HCT116 (cell line): ENCODE measurements at regions not wholly inside any gene's neighbourhood (a gene's known extent, or its start where the extent isn't known, plus 50 kb on each side); places are given as distances from the start of the nearest gene placed in this dataset.

ENCODE experiments used
- ATAC-seq: fragments of 200-7000 bp; cut with Tn5 transposase; 2 replicates; pipeline ENCODE4 v1.9.1; 2020; ENCODE audit warnings: mild to moderate bottlenecking, moderate library complexity
- BruUV-seq: library from RNA; stranded (reverse); fragments of 400-500 nt; replicated peaks from 2 replicates; lab custom pipeline; 2021; lab: Mats Ljungman, UMichigan
- CTCF ChIA-PET: fragments of 300-600 bp; sonication (Branson Sonifier 250); formaldehyde crosslinking; loops from one replicate; lab custom pipeline; 2021; ENCODE audit warnings: antibody characterized with exemption; lab: Charles Lee
- POLR2A ChIA-PET: fragments of 300-600, 350-600 bp; sonication (Branson Sonifier 250); formaldehyde crosslinking; loops from one replicate; lab custom pipeline; 2021; ENCODE audit warnings: antibody characterized with exemption; lab: Charles Lee
- RAD21 ChIA-PET, 2 experiments: fragments of 300-600 bp; sonication (Branson Sonifier 250); formaldehyde crosslinking; loops; one replicate each; lab custom pipeline; 2023; ENCODE audit warnings: low total read pairs in 2 of 2; ENCODE audit not compliant: uncharacterized antibody in 2 of 2, unreplicated experiment in 2 of 2, low non-redundant PET in 1 of 2; lab: Charles Lee
- DNase-seq: peaks from one replicate; pipeline ENCODE4 v3.0.0-alpha.2; 2010; ENCODE audit warnings: low read depth, low spot score
- H2AFZ ChIP-seq: fragments of 200-600 bp; shearing (Covaris generic), sonication (generic); 2 replicates; pipeline ENCODE4 v1.6.1; 2017; ENCODE audit warnings: low read depth, mixed run types, mixed read lengths, antibody characterized with exemption, low read length; ENCODE audit not compliant: poor library complexity, severe bottlenecking
- H3K27ac ChIP-seq: 2 replicates; pipeline ENCODE4 v1.5.1; 2012; ENCODE audit warnings: low read depth, low read length
- H3K27me3 ChIP-seq: fragments of 200-600 bp; sonication (generic); 2 replicates; pipeline ENCODE4 v1.6.1; 2016; ENCODE audit warnings: mixed run types, low read length, mixed read lengths; ENCODE audit not compliant: insufficient read depth
- H3K36me3 ChIP-seq, 2 experiments: fragments of 200-500 bp in 1 of 2; fragments of 200-600 bp in 1 of 2; sonication (Bioruptor generic) in 1 of 2; sonication (generic) in 1 of 2; 2 replicates each; pipeline versions ENCODE4 v1.5.1 to v1.6.1; 2014 to 2016; ENCODE audit warnings: low read length in 2 of 2, inconsistent platforms in 1 of 2, mixed read lengths in 1 of 2, mixed run types in 1 of 2; ENCODE audit not compliant: insufficient read depth in 2 of 2, control insufficient read depth in 1 of 2
- H3K4me1 ChIP-seq, 2 experiments: fragments of 200-600 bp in 1 of 2; sonication (generic) in 1 of 2; 2 replicates each; pipeline versions ENCODE4 v1.5.1 to v1.6.1; 2012 to 2017; ENCODE audit warnings: low read length in 2 of 2, inconsistent platforms in 1 of 2, mild to moderate bottlenecking in 1 of 2, mixed read lengths in 1 of 2, mixed run types in 1 of 2, moderate library complexity in 1 of 2; ENCODE audit not compliant: insufficient read depth in 2 of 2, control insufficient read depth in 1 of 2
- H3K4me2 ChIP-seq: fragments of 200-600 bp; sonication (generic); 2 replicates; pipeline ENCODE4 v1.6.1; 2017; ENCODE audit warnings: mixed run types, low read length, mixed read lengths
- H3K4me3 ChIP-seq, 2 experiments: fragments of 200-600 bp in 1 of 2; sonication (generic) in 1 of 2; replicated peaks in 1 of 2; 2 replicates each; pipeline ENCODE4 v1.5.1; 2011 to 2016; ENCODE audit warnings: low read length in 2 of 2, control low read depth in 1 of 2, low read depth in 1 of 2, mild to moderate bottlenecking in 1 of 2, mixed read lengths in 1 of 2, mixed run types in 1 of 2
- H3K79me2 ChIP-seq: fragments of 200-600 bp; sonication (generic); 2 replicates; pipeline ENCODE4 v1.6.1; 2017; ENCODE audit warnings: mild to moderate bottlenecking, mixed run types, low read length, moderate library complexity, mixed read lengths; ENCODE audit not compliant: insufficient read depth
- H3K9ac ChIP-seq: fragments of 200-600 bp; sonication (generic); 2 replicates; pipeline ENCODE4 v1.6.1; 2016; ENCODE audit warnings: low read length, mixed read lengths
- H3K9me2 ChIP-seq: fragments of 200-600 bp; sonication (generic), shearing (Covaris generic); 2 replicates; pipeline ENCODE4 v1.6.1; 2017; ENCODE audit warnings: mixed run types, mild to moderate bottlenecking, moderate library complexity; ENCODE audit not compliant: insufficient read depth
- H3K9me3 ChIP-seq, 2 experiments: fragments of 200-500 bp in 1 of 2; fragments of 200-600 bp in 1 of 2; sonication (Bioruptor generic) in 1 of 2; sonication (generic) in 1 of 2; 2 replicates each; pipeline ENCODE4 v1.6.1; 2014 to 2017; ENCODE audit warnings: low read length in 2 of 2, mixed read lengths in 2 of 2, inconsistent platforms in 1 of 2, low read depth in 1 of 2, mild to moderate bottlenecking in 1 of 2, mixed run types in 1 of 2, moderate library complexity in 1 of 2; ENCODE audit not compliant: control insufficient read depth in 1 of 2, insufficient read depth in 1 of 2
- H4K20me1 ChIP-seq: fragments of 200-600 bp; sonication (generic), shearing (Covaris generic); 2 replicates; pipeline ENCODE4 v1.6.1; 2017; ENCODE audit warnings: mixed run types, mild to moderate bottlenecking, moderate library complexity; ENCODE audit not compliant: insufficient read depth
- CBX3 ChIP-seq: IDR thresholded peaks from 2 replicates; pipeline ENCODE4 v1.6.1; 2012; ENCODE audit warnings: low read depth
- CEBPB ChIP-seq: IDR thresholded peaks from 2 replicates; pipeline ENCODE4 v1.6.1; 2012; ENCODE audit warnings: low read depth
- EGR1 ChIP-seq: IDR thresholded peaks from 2 replicates; pipeline ENCODE4 v1.6.1; 2012; ENCODE audit warnings: low read depth
- ELF1 ChIP-seq: IDR thresholded peaks from 2 replicates; pipeline ENCODE4 v1.6.1; 2012; ENCODE audit warnings: low read depth, borderline replicate concordance
- EZH2 ChIP-seq: fragments of 200-600 bp; sonication (generic); IDR thresholded peaks from 2 replicates; pipeline ENCODE4 v1.6.1; 2017; ENCODE audit warnings: antibody characterized with exemption, mixed run types
- EZH2phosphoT487 ChIP-seq: fragments of 200-600 bp; IDR thresholded peaks from 2 replicates; pipeline ENCODE4 v1.6.1; 2018; ENCODE audit warnings: antibody characterized with exemption, borderline replicate concordance
- FOSL1 ChIP-seq: IDR thresholded peaks from 2 replicates; pipeline ENCODE4 v1.6.1; 2012; ENCODE audit warnings: low read depth
- JUND ChIP-seq: IDR thresholded peaks from 2 replicates; pipeline ENCODE4 v1.6.1; 2012
- POLR2A ChIP-seq: IDR thresholded peaks from 2 replicates; pipeline ENCODE4 v1.7.0; 2011; ENCODE audit warnings: borderline replicate concordance; ENCODE audit not compliant: insufficient read depth, insufficient read length; ENCODE audit errors: extremely low read depth
- POLR2AphosphoS5 ChIP-seq: IDR thresholded peaks from 2 replicates; pipeline ENCODE4 v1.6.1; 2011; ENCODE audit warnings: mild to moderate bottlenecking, low read depth, low read length, moderate library complexity
- RAD21 ChIP-seq: IDR thresholded peaks from 2 replicates; pipeline ENCODE4 v1.6.1; 2012; ENCODE audit warnings: low read depth, mild to moderate bottlenecking
- SP1 ChIP-seq: IDR thresholded peaks from 2 replicates; pipeline ENCODE4 v1.6.1; 2012; ENCODE audit warnings: low read depth
- SRF ChIP-seq: IDR thresholded peaks from 2 replicates; pipeline ENCODE4 v1.6.1; 2012; ENCODE audit warnings: low read depth
- TCF7L2 ChIP-seq: IDR thresholded peaks from 2 replicates; pipeline ENCODE4 v1.7.0; 2011; ENCODE audit warnings: borderline replicate concordance, inconsistent platforms; ENCODE audit not compliant: insufficient read depth, insufficient read length; ENCODE audit errors: extremely low read depth
- ZBTB33 ChIP-seq: IDR thresholded peaks from 2 replicates; pipeline ENCODE4 v1.6.1; 2011; ENCODE audit warnings: mild to moderate bottlenecking, low read length, moderate library complexity; ENCODE audit not compliant: insufficient replicate concordance; ENCODE audit errors: extremely low read depth
- ZFX ChIP-seq: fragments of 450-650 bp; IDR thresholded peaks from 2 replicates; pipeline ENCODE4 v1.6.1; 2017
- ZNF274 ChIP-seq: fragments of 200-500 bp; sonication (Bioruptor generic); IDR thresholded peaks from 2 replicates; pipeline ENCODE4 v1.6.1; 2014; ENCODE audit warnings: mild to moderate bottlenecking, low read depth, low read length, inconsistent platforms
- intact Hi-C: fragments of 100-400 bp; cut with micrococcal nuclease; formaldehyde crosslinking; loops from 2 replicates; pipeline ENCODE4 v1.10.0; 2022
- TF ChIP-seq, protein P1 (sequence below): IDR thresholded peaks from 2 replicates; pipeline ENCODE4 v1.6.1; 2012
- TF ChIP-seq, protein P2 (sequence below): IDR thresholded peaks from 2 replicates; pipeline ENCODE4 v1.6.1; 2012; ENCODE audit warnings: low read depth

DNA sequence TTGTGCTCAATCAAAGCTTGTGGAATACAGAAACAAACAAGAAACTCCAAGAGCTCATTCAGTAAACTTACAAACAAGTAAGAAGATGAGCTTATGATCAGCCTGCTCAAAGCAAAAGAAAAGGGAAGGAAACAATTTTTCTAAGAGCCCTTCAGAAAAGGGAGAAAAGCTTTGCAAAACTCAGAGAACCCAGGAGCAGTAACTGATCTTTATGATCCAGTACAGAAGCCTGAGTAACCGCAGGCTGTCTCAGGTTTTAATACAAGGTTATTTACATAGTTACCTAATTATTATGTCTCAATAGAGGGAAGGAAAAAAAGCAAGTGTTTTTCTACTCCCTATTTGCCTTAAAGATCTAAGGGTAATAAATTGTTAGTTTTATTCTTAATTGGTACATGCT is 226.5 kb downstream of the MAFB start (continued):
- TF ChIP-seq RAD21: no peak
- TF ChIP-seq EZH2: no peak
- TF ChIP-seq ZFX: no peak
- TF ChIP-seq, protein P1, sequence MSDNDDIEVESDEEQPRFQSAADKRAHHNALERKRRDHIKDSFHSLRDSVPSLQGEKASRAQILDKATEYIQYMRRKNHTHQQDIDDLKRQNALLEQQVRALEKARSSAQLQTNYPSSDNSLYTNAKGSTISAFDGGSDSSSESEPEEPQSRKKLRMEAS: no peak
- no peak for TF ChIP-seq POLR2AphosphoS5
- TF ChIP-seq ZBTB33: no peak
- no peak for TF ChIP-seq ELF1
- no peak for TF ChIP-seq TCF7L2

- DNase-seq: no peak
- Histone ChIP-seq H3K9me2 (no peaks in the 10 kb centered on the region), H3K36me3 (no peaks in the 10 kb centered on the region), H3K9ac (no peak overlapping the region), H3K4me3 (no peak overlapping the region), H3K4me1 (no peaks in the 10 kb centered on the region), H3K27ac (no peak overlapping the region), H3K9me3 (no peaks in the 10 kb centered on the region), H3K4me2 (no peak overlapping the region), H4K20me1 (no peaks in the 10 kb centered on the region), H3K27me3 (peaks cover 10% of the 10 kb centered on the region), H3K79me2 (no peaks in the 10 kb centered on the region), H2AFZ (no peak overlapping the region)
- no peak for ATAC-seq
- intact Hi-C loops: no loop called here
- ChIA-PET RAD21 (no interaction called here), POLR2A (no interaction called here), CTCF (no interaction called here)
- BruUV-seq: no TSS peak
- TF ChIP-seq SRF: no peak
- no peak for TF ChIP-seq POLR2AphosphoS5
- TF ChIP-seq ZNF274: no peak
- TF ChIP-seq, protein P2, sequence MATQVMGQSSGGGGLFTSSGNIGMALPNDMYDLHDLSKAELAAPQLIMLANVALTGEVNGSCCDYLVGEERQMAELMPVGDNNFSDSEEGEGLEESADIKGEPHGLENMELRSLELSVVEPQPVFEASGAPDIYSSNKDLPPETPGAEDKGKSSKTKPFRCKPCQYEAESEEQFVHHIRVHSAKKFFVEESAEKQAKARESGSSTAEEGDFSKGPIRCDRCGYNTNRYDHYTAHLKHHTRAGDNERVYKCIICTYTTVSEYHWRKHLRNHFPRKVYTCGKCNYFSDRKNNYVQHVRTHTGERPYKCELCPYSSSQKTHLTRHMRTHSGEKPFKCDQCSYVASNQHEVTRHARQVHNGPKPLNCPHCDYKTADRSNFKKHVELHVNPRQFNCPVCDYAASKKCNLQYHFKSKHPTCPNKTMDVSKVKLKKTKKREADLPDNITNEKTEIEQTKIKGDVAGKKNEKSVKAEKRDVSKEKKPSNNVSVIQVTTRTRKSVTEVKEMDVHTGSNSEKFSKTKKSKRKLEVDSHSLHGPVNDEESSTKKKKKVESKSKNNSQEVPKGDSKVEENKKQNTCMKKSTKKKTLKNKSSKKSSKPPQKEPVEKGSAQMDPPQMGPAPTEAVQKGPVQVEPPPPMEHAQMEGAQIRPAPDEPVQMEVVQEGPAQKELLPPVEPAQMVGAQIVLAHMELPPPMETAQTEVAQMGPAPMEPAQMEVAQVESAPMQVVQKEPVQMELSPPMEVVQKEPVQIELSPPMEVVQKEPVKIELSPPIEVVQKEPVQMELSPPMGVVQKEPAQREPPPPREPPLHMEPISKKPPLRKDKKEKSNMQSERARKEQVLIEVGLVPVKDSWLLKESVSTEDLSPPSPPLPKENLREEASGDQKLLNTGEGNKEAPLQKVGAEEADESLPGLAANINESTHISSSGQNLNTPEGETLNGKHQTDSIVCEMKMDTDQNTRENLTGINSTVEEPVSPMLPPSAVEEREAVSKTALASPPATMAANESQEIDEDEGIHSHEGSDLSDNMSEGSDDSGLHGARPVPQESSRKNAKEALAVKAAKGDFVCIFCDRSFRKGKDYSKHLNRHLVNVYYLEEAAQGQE: no peak
- no peak for TF ChIP-seq EZH2
- TF ChIP-seq EZH2phosphoT487: no peak
- no peak for TF ChIP-seq JUND
- TF ChIP-seq, protein P1: no peak
- no peak for TF ChIP-seq POLR2A
- no peak for TF ChIP-seq ZBTB33
- TF ChIP-seq TCF7L2: no peak
- TF ChIP-seq CBX3: no peak
- no peak for TF ChIP-seq EGR1
- TF ChIP-seq RAD21: no peak
- TF ChIP-seq FOSL1: no peak
- TF ChIP-seq SP1: no peak
- no peak for TF ChIP-seq CEBPB
Observed at GRCh38 chr20:40459299-40459698, 229.7 kb downstream of the MAFB start.
